ENCODE measurements at regions not wholly inside any gene's neighbourhood (a gene's known extent, or its start where the extent isn't known, plus 50 kb on each side); places are given as distances from the start of the nearest gene placed in this dataset.

GRCh38 chr1:201721082-201722049, 107.6 kb upstream of the IPO9 start:
- H3K4me3 ChIP-seq (ENCODE audit: low read length) = no peak overlapping the region
- no peak for TF ChIP-seq CTCF (conservative IDR thresholded peaks at IDR 0.05; ENCODE audit: low read depth, low read length)
- no peak for DNase-seq (ENCODE audit: low read depth)

- no peak overlapping the region for H3K4me3 ChIP-seq (ENCODE audit: low read length)
- no peak for DNase-seq (ENCODE audit: low read depth)
- no peak for TF ChIP-seq CTCF (conservative IDR thresholded peaks at IDR 0.05; ENCODE audit: low read depth, low read length)
Measured at GRCh38 chr1:201724039-201724765, 104.8 kb upstream of the IPO9 start.

- TF ChIP-seq CTCF (conservative IDR thresholded peaks at IDR 0.05; ENCODE audit: low read depth, low read length) = no peak
- no peak for DNase-seq (ENCODE audit: low read depth)
- H3K4me3 ChIP-seq (ENCODE audit: low read length) = no peak overlapping the region
Measured at GRCh38 chr1:201724766-201725118, 104.2 kb upstream of the IPO9 start.

GRCh38 chr1:201726700-201727099, 102.3 kb upstream of the IPO9 start:
- DNase-seq (ENCODE audit: low read depth) = no peak
- no peak overlapping the region for H3K4me3 ChIP-seq (ENCODE audit: low read length)
- no peak for TF ChIP-seq CTCF (conservative IDR thresholded peaks at IDR 0.05; ENCODE audit: low read depth, low read length)

GRCh38 chr1:201728731-201729130, 100.2 kb upstream of the IPO9 start:
- no peak for TF ChIP-seq CTCF (conservative IDR thresholded peaks at IDR 0.05; ENCODE audit: low read depth, low read length)
- DNase-seq (ENCODE audit: low read depth) = no peak
- H3K4me3 ChIP-seq (ENCODE audit: low read length) = no peak overlapping the region

- no peak overlapping the region for H3K4me3 ChIP-seq (ENCODE audit: low read length)
- TF ChIP-seq CTCF (conservative IDR thresholded peaks at IDR 0.05; ENCODE audit: low read depth, low read length) = no peak
- DNase-seq (ENCODE audit: low read depth) = no peak
Measured at GRCh38 chr1:201729973-201730608, 98.9 kb upstream of the IPO9 start.
